GM21529 (cell line): ENCODE measurements at regions not wholly inside any gene's neighbourhood (a gene's known extent, or its start where the extent isn't known, plus 50 kb on each side); places are given as distances from the start of the nearest gene placed in this dataset.

Source experiments
- ATAC-seq: cut with Tn5 transposase; IDR thresholded peaks from one replicate; pipeline ENCODE4 v1.9.1; 2021; ENCODE audit not compliant: unreplicated experiment

- ATAC-seq = no peak
Measured at GRCh38 chr22:23522623-23523251, 57.4 kb downstream of the IGLL1 start.

DNA sequence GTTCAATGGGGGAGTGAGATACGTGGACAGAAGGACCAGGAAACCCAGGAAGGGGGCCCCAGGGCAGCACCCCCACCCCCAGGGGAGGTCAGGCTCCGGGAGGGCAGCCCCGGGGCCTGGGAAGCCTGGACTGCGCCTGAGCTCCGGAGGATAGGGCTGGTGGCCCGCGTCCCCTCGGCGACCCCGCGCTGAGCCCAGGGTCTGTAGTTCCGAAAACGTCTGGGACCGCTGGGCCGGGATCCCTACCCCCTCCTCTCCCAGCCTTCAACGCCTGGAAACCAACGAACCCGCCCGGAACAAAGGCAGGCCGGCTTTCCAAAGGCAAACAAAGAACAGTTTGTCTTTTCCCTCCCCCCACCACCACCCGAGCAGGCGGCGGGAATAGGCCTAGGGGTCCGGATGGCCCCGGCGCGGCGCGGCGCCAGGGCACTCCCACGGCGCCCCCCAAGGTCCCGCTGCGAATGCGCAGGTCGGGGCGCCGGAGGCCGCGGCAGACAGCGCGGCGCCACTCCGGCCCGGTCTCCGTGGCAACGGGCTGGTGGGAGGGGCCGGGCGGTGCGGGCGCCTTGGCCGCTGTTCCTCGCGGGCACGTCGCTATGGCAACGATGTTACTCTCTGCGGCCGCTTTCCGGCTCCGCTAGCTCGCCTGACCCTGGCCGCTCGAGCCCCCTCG, 58.5 kb downstream of the IGLL1 start:
- no peak for ATAC-seq

- no peak for ATAC-seq
Measured at GRCh38 chr22:23520863-23521440, 59.1 kb downstream of the IGLL1 start.

DNA sequence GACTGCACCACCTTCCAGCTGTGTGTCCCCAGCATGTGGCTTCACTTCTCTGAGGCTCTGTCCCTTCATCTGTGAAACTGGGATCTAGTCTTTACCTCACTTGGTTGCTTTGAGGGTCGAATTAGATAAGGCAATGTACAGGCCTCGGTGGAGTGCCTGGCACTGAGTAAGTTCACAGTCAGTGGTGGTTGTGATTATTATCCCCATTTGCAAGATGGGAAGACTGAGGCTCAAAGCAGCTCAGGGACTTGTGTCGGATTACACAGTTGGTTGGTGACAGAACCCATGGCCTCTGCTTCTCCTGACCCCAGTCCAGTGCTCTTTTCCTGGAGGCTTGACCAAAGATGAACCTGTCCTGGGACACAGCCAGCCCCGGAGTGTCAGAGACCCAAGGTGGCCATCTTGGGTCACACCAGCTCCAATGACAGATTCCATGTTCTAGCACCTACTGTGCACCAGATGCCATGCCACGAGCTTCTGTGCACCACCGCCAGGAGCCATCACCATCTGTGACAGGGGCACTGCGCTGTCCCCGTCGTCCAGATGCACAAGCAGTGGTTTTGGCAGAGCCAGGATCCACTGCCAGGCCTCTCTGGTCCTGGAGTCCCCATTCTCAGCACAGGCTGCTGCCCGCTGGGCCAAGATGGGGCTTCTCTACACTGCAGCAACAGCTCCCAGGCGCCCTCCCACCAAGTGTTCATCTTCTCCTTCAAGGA, 60.5 kb downstream of the IGLL1 start:
- no peak for ATAC-seq

GRCh38 chr22:23518376-23519187, 61.5 kb downstream of the IGLL1 start:
- ATAC-seq = no peak

- no peak for ATAC-seq
Measured at GRCh38 chr22:23517804-23518375, 62.2 kb downstream of the IGLL1 start.

GRCh38 chr22:23516304-23516703, 63.8 kb downstream of the IGLL1 start:
- ATAC-seq = no peak

DNA sequence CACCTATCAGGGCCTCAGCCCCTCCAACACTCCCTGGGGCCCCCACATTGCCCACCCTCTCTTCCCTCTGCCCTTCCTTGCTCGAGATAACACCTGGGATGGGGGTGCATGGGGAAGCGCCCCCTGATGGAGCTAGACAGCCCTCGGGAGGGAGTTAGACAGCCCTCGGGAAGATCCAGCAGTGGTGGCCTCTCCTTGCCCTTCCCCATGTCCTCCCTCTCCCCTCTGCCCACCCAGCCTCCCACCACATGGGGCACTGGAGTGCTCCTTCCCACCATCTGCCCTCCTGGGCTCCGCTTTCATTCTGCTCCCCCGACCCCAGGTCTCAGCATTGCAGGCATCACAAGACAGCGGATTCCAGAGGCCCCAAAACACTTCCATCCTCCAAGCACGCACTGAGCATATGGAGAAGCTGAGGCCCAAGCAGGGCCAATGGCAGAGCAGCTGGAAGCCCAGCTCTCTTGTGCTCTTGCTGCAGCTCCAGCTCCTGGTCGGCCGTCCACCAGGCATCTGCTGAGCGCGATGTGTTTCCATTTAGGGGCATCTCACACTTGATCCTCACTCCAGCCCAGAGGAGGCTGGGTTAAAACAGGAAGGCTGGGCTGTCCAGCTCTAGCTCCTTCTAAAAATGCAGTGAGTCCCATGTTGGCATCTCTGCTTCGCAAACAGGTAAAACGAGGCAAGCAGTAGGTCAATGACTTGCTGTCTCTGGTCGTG, 65.6 kb downstream of the IGLL1 start:
- no peak for ATAC-seq

GRCh38 chr22:23513705-23514104, 66.4 kb downstream of the IGLL1 start:
- no peak for ATAC-seq

- ATAC-seq = no peak
Measured at GRCh38 chr22:23513133-23513532, 67.0 kb downstream of the IGLL1 start.

GRCh38 chr22:23512721-23513120, 67.4 kb downstream of the IGLL1 start:
- no peak for ATAC-seq

DNA sequence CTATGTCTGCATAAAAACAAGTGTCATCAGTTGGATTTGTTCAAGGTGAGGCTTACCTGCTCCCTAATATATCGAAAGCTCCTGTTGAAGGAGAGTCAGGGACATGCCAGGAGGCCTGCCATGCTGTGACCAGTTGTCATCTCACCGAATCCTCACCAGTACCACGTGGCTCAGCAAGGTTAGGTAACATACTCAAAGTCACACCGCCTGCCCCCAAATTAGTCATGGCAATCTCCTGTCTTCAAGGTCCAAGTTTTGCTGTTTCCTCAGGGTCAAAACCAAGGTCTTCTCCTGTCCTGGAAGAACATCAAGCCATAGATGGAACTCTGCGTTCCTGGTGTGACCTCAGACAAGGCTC, 67.8 kb downstream of the IGLL1 start:
- ATAC-seq = no peak

- no peak for ATAC-seq
Measured at GRCh38 chr22:23511627-23512347, 68.3 kb downstream of the IGLL1 start.

DNA sequence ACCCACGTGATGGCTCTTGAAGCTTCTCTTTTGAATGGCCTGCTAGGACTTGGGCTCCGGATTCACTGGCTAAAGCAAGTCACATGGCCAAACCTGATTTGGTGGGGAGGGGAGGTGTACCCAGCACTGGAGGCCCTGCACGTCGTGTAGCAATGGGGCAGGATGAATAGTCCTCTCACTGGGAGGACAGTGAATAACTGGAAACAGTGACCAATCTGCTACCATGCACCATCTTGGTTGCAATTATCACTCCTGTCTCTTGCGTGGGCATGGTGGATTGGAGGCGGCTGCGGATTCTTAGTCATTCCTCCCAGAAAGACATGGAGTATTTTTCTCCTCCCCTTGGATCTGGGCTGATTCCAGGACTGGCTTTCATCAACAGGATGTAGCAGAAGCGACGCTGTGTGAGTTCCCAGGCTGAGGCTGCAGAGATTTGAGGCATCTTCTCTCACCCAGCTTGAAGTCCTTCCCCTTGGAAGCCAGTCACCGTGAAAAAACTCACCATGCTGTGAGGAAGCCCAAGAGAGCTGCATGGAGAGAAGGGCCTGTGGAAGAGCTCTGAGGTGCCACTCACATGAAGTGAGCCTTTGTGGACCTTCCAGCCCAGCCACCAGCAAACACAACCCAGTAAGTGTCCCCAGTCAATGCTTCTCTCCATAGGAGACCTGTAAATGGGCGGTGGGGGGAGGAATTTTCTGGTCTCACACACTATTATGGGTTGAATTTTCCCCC, 70.4 kb downstream of the IGLL1 start:
- no peak for ATAC-seq

DNA sequence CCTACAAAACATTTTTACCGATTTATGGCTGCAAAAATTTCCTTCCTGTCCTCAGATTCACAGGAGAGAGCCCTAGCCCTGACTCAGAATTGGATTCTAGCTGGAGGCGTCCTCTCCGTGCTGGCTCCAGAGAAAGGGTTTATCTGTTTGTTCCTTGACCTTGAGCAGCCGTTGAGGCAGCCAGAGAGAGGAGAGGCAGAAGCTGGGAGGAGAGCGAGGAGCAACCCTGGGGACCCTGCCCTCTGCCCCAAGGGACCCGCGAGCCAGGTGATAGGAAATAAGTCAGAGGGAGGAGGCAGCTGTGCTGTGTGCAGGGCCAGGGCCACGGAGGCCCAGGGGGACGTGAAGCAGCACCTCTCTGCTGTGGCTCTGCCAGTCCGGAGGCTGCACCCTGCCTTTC, 75.6 kb downstream of the IGLL1 start:
- ATAC-seq = no peak

DNA sequence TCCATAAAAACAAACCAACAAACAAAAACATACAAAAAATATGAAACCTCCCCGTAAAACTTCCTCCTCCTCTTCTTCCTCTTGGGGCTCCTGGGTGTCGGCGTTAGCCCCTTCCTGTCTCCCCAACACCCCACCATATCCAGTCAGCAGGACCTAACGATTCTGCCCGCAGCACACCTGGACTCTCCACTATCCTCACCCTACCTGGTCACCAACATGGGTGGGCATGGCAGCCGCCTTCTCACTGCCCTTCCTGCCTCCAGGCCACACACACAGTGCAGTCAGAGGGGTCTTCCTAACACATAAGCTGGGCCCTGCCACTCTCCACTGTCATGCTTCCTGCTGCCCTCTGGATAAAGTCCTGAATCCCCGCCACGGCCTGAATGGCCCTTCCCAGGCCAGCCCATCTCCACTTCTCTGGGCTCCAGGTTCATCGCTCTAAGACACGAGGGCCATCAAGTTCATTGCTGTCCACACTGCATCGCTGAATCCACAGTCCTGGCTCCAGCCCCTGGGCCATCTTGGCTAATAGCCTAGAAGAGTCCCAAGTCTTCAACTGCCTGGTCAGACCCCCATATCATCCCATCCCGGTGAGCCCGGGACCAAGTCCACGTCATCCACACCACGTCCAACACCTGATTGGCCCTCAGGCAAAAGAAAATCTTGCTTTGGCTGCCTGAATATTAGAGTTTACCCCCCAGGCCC, 76.2 kb downstream of the IGLL1 start:
- no peak for ATAC-seq

DNA sequence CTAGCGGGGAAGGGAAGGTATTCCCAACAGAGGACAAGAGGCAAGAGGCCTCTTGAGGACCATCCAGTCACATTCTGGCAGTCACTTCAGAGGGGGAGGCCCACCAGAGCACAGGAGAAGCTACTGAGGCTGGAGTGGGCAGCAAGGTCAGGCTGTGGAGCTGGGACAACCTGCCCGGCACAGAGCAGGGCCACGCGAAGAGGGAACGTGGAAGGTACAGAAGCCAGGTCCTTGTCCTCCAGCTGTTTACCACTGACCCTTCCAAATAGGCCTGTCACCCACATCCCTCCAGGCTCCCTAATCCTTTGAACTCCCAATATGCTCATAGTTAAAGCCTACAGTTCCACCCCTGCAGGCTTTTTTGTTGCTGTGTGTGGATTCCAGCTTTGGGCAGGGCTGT, 76.9 kb downstream of the IGLL1 start:
- ATAC-seq = no peak

DNA sequence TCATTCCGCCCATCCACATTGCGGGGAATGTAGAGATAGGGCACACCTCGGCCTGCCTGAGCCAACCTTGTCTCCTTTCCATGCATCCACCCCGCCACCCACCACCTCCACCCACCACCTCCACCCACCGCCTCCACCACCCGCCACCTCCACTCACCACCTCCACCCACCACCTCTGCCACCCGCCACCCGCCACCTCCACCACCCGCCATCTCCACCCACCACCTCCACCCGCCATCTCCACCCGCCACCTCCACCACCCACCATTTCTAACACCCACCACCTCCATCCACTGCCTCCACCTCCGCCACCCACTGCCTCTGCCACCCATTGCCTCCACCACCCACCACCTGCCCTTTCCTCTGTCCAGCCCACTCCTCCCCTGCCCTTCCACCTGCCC, 78.4 kb downstream of the IGLL1 start:
- ATAC-seq = no peak
